Cardiac muscle cell (in vitro differentiated cells and primary cell): ENCODE measurements at regions not wholly inside any gene's neighbourhood (a gene's known extent, or its start where the extent isn't known, plus 50 kb on each side); places are given as distances from the start of the nearest gene placed in this dataset.

Experiments
- DNase-seq, 2 donors: peaks; one replicate each; pipeline versions ENCODE4 v3.0.0 to v3.0.0-alpha.2; 2010 to 2017; ENCODE audit warnings: low read depth in 1 of 2, low spot score in 1 of 2
- H3K27ac ChIP-seq: fragments of 200-600 bp; sonication (generic); 2 replicates; pipeline ENCODE4 v1.5.1; 2016
- H3K27me3 ChIP-seq: fragments of 200-600 bp; sonication (generic); 2 replicates; pipeline ENCODE4 v1.6.0; 2016; ENCODE audit warnings: control low read depth
- H3K36me3 ChIP-seq: fragments of 200-600 bp; sonication (generic); 2 replicates; pipeline ENCODE4 v1.5.1; 2016; ENCODE audit warnings: control low read depth
- H3K4me1 ChIP-seq: fragments of 200-600 bp; sonication (generic); 2 replicates; pipeline ENCODE4 v1.8.1; 2017; ENCODE audit warnings: low read depth, mild to moderate bottlenecking, mixed run types
- H3K4me3 ChIP-seq: fragments of 200-600 bp; sonication (generic); 2 replicates; pipeline ENCODE4 v1.5.1; 2016; ENCODE audit warnings: mild to moderate bottlenecking
- H3K9me3 ChIP-seq: fragments of 200-600 bp; sonication (generic); 2 replicates; pipeline ENCODE4 v1.5.1; 2017; ENCODE audit warnings: low read depth, mild to moderate bottlenecking, control low read depth
- CTCF ChIP-seq: IDR thresholded peaks from 2 replicates; pipeline ENCODE4 v1.5.1; 2012; ENCODE audit warnings: low read depth, mild to moderate bottlenecking, low read length

- Histone ChIP-seq H3K9me3 (no peaks in the 10 kb centered on the region), H3K4me3 (no peak overlapping the region), H3K27me3 (no peaks in the 10 kb centered on the region), H3K36me3 (no peaks in the 10 kb centered on the region), H3K27ac (no peak overlapping the region), H3K4me1 (no peaks in the 10 kb centered on the region)
- TF ChIP-seq CTCF: no peak
- no peak for DNase-seq
Measured at GRCh38 chr1:189084811-189085210, 1392.9 kb downstream of the BRINP3 start.

- TF ChIP-seq CTCF: no peak
- H3K4me1 ChIP-seq: no peaks in the 10 kb centered on the region
- no peak overlapping the region for H3K4me3 ChIP-seq
- no peaks in the 10 kb centered on the region for H3K36me3 ChIP-seq
- no peak for DNase-seq
- no peak overlapping the region for H3K27ac ChIP-seq
- H3K27me3 ChIP-seq: no peaks in the 10 kb centered on the region
- H3K9me3 ChIP-seq: no peaks in the 10 kb centered on the region
Measured at GRCh38 chr1:189103956-189104355, 1373.7 kb downstream of the BRINP3 start.

- TF ChIP-seq CTCF: no peak
- Histone ChIP-seq H3K4me3 (no peak overlapping the region), H3K27ac (no peak overlapping the region), H3K27me3 (no peaks in the 10 kb centered on the region), H3K9me3 (no peaks in the 10 kb centered on the region), H3K36me3 (no peaks in the 10 kb centered on the region), H3K4me1 (no peaks in the 10 kb centered on the region)
- no peak for DNase-seq
Measured at GRCh38 chr1:189117072-189117770, 1360.4 kb downstream of the BRINP3 start.

DNA sequence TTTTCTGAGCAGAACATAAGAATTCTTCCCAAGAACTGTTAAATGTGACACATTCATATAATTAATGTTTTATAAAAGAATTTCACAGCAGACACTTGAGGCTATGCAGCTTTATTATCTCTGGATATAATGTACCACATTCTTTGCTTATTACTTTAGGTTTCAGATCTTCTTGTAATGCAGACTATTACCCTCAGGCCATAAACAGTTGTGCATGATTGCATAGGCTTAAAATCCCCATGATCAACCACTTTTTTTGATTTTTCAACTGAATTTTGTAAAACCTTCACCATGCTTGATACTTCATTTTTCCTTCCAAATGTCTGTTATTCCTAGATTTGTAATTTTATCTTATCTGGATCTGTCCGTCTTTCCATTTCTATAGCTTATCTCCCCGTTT, 1355.7 kb downstream of the BRINP3 start:
- H3K9me3 ChIP-seq: no peaks in the 10 kb centered on the region
- H3K4me3 ChIP-seq: no peak overlapping the region
- no peaks in the 10 kb centered on the region for H3K36me3 ChIP-seq
- TF ChIP-seq CTCF: no peak
- no peaks in the 10 kb centered on the region for H3K4me1 ChIP-seq
- no peaks in the 10 kb centered on the region for H3K27me3 ChIP-seq
- H3K27ac ChIP-seq: no peak overlapping the region
- DNase-seq: no peak

DNA sequence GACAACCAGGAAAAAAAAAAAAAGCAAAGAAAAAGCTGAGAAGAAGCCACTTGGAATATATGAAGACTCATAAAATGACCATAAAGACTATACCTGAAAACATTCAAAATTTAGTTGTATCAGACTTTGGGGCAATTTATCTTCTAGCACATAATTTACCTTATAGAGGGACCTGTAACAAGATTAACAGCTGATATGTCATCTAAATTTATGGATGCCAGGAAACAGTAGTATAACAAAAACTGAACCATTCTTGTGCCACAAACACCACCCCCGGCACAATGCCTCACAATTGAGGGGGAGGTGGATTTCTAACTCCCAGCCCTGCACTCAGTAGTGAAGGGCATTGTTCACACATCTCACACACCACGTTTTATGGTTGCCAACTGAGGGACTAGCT, 1352.0 kb downstream of the BRINP3 start:
- no peaks in the 10 kb centered on the region for H3K9me3 ChIP-seq
- no peak overlapping the region for H3K4me3 ChIP-seq
- no peaks in the 10 kb centered on the region for H3K36me3 ChIP-seq
- no peak for DNase-seq
- no peak for TF ChIP-seq CTCF
- no peaks in the 10 kb centered on the region for H3K4me1 ChIP-seq
- no peaks in the 10 kb centered on the region for H3K27me3 ChIP-seq
- no peak overlapping the region for H3K27ac ChIP-seq
